ENCODE measurements at regions not wholly inside any gene's neighbourhood (a gene's known extent, or its start where the extent isn't known, plus 50 kb on each side); places are given as distances from the start of the nearest gene placed in this dataset.
"Not testable (repeated sequence)": the region's sequence is repeated elsewhere in the genome, so short reads cannot be mapped to it uniquely, and the experiment has no call there.

DNA sequence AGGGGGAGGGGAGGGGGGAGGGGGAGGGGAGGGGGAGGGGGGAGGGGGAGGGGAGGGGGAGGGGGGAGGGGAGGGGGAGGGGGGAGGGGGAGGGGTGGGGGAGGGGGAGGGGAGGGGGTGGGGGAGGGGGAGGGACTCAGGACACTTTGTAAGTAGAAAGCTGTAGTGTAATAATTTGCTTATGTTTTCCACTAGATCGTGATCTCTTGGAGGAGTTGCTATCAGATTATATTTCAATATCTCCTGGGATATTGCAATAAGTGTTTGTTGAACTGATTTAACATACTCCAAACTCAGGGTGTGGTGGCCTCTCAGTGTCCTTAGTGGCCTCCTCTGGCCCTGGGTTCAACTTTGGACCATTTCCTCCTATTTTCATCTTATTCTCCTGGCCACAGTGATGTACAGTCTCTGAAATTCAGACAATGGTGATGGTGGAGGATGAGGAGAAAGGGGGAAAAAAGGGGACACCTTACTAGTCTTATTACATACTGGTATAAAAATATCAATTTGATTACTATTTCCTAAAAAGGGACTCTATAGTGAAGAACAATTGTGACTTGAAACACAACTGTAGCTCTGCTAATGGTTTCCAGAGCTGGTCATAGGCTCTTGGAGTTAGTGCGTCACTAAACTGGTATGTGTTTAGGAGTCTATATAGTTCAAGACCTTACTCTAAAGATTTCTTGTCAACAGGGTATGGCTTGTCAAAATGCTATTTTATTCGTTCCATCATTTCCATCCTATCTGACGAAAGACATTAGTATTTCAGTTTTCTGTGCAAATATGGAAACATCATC, 89.6 kb downstream of the DDX1 start:
- FAIRE-seq (no peak), DNase-seq (ENCODE audit: low spot score) (no peak)

DNA sequence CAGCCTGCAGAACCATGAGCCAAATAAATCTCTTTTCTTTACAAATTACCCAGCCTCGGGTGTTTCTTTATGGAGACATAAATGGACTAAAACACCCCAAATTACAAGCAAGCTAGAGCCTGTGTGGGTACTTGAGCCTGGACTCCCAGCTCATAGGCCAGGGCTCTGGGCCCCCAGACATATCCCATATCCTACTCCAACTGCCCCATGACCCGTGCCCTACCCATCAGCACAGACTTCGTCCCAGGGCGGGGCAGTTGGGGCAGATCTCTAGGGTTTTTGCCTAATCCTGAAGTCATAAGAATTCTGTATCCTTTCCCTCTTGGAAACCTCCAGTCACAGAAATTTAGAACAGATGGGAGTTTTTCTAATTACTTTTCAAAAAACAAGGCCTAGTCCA, 90.7 kb downstream of the DDX1 start:
- DNase-seq (ENCODE audit: low spot score), result no peak
- FAIRE-seq, result no peak

DNA sequence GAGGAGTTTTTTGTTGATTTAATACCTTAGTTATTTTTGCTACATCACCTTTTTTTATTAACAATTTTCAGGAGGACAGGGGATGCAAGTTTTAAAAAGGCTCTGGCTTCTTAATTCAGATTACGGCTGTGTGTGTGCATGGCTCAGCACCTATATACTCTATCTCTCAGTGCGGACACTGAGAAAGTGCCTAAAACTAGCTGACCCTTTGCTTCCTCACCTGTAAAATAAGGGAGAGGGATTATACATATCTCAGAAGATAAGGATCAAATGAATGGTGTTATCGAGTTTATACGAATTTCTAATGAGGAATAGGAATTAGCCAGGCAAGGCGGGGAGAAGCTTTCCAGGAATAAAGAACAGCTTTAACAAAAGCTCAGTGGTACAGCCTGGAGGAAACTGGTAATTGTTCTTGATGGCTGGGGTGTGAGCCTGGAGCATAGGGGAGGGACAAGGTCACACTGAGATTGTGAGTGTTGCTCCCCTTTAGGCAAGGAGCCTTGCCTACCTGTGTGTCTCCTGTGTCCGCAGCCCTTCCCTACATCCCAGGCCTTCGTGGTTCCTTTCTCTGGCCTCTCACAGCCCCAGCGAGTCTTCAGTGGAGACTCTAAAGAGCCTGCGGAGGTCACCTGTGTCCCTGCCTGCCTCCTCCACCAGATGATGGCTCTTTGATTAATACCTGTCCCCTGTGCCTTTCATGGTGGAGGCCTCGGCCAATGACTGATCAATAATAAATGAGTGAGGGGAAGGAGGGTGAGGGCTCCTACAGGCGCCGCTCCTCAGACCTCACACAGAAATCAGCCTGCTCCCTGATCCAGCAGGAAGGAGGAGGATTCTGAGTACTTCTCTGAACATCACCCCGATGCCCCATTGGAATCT, 92.7 kb downstream of the DDX1 start:
- FAIRE-seq (no peak), DNase-seq (ENCODE audit: low spot score) (no peak)

DNA sequence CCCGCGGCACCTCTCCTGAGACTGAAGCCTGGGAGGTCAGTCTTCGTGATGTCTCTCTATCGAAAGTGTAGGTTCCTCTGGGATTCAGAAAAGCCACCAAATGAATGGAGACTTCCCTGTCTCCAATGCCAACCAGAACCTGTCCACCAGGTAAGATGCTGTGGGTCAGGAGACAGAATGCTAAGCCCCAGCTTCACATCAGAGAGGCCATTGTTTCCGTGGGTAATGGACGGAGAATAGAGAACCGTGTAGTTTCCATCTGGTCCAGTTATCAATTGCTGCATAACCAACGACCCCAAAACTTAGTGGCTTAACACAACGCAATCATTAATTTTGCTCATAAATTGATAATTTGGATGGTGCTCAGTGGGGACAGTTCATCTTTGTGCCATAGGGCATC, 93.5 kb downstream of the DDX1 start:
- no peak for DNase-seq (ENCODE audit: low spot score)
- FAIRE-seq, result no peak

DNA sequence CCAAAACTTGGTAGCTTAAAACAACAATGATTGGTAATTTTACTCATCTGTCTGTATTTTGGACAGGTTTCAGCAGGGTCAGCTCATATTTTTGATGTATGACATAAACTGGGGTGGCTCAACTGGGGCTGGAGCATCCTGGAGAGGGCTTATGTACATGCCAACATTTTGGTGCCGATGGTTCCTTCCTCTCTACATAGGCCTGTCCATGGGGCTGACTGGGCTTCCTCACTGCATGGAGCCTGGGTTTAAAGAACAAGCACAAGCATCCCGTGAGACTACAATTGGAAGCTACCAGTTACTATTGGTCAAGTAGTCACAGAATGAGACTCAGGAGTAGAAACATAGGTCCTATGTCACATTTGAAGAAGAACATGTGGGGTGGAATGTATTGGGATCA, 95.0 kb downstream of the DDX1 start:
- no peak for DNase-seq (ENCODE audit: low spot score)
- FAIRE-seq, result no peak

DNA sequence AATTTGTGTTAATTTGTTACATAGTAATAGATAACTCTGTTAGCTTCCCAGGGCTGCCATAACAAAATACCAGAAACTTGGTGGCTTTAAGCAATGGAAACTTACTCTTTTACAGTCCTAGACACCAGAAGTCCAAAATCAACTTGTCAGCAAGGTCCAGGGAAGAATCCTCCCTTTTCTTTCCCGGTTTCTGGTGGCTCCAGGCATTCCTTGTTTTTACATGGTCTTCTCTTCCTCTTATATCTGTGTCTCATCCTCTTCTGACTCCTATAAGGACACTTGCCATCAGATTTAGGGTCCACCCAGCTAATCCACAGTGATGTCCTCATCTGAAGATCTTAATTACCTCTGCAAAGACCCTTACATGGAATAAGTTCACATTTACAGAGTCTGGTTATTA, 95.6 kb downstream of the DDX1 start:
- FAIRE-seq (no peak), DNase-seq (ENCODE audit: low spot score) (no peak)

DNA sequence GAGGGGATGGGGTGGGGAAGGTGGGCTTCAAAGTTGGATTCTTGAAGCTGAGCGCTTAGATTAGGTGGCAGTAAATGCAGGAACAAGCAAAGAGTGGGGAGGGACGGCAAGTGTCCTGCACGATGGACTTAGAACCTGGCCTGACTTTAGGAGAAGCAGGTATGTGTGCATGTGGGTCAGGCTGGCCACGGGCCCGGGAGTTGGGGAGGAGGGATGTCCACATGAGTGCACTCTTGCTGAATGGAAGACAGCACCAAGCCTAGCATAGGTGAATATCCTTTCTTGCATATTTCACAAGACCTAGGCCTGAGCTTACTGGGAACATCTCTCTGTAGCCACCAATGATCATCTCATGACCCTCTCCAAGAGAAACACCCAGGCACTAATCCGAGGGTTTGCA, 96.1 kb downstream of the DDX1 start:
- DNase-seq (ENCODE audit: low spot score), result no peak
- no peak for FAIRE-seq

DNA sequence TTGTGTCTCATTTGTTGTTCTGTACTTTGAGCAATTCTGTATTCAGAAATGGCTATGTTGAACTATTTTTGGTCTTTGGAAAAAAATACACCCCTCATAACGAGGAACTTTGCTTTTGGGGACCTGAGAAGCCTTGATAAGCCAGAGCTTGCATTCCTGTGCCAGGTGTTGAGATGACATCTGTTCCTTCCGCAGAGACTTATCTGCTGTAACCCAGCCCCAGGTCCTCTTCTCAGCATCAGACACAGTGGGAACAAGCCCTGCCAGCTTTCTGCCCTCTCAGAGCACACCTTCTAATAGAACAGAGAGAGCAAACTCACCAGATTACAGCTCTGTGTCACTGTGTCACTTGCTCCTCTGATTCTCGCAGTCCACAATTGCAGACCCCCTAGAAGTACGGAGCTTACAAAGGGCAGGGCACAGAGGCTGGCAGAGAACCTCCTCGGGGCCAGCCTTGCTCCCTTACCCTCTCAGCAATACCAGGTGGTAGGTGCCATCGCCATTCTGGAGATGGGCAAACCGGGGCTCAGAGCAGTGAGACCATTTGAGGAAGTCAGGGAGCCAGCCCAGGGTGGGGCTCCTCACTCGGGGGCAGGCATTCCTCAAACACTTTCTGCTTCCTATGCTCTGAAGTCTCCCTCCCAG, 97.4 kb downstream of the DDX1 start:
- no peak for DNase-seq (ENCODE audit: low spot score)
- FAIRE-seq, result no peak

DNA sequence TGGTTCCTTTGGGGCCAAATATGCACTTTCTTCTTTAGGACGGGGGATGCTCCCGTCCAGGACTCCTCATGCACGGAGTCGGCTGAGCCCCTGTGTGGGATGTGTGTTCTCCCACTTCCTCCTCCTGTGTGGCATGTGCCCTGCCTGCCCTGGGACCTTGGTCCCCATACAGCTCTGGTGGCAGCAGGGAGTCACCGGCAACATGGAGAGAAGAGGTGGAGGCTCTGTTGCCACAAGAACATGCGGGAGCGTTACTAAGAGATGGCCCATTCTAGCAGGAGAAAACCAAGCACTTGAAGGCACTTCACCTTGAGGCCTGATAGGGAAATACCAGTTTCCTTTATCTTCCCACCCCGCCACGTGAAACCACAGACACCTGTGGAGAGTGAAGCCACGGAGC, 98.0 kb downstream of the DDX1 start:
- no peak for FAIRE-seq

DNA sequence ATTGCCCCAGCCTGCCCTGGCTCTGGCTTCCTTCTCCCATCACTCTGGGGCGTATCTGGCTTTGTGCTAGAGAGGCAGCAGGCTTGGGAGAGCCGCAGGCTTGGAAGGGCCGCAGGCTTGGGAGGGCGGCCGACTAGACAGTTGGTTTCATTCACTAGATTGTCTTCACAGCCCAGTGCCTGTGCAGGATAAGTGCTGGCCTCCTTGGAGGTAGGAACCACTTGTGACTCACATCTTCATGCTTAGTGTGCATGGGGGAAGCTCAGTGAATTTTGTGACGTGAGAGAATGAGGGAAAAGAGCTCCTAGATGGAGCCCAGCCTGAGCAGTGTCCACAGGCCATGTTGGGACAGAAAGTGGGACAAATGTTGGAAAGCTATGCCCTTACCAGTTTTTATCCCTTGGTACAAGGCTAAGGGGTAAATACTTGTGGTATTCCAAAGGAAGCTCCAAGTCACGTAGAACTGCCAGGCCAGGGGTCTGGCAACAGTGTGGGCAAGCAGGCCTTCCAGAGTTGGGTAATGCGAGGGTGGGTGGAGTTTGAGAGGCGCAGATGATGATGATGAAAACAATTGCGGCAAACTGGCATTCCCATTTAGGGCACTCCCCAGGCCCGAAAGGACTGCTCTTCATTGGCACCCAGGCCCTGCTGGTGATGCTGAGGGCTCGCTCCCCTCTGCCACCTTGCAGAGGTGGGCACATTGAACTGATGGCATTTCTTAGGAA, 100.1 kb downstream of the DDX1 start:
- FAIRE-seq, result no peak
- DNase-seq (ENCODE audit: low spot score), result peak; percentile 26

More for the DNA sequence above, 98.0 kb downstream of the DDX1 start:
- no peak for DNase-seq (ENCODE audit: low spot score)

DNA sequence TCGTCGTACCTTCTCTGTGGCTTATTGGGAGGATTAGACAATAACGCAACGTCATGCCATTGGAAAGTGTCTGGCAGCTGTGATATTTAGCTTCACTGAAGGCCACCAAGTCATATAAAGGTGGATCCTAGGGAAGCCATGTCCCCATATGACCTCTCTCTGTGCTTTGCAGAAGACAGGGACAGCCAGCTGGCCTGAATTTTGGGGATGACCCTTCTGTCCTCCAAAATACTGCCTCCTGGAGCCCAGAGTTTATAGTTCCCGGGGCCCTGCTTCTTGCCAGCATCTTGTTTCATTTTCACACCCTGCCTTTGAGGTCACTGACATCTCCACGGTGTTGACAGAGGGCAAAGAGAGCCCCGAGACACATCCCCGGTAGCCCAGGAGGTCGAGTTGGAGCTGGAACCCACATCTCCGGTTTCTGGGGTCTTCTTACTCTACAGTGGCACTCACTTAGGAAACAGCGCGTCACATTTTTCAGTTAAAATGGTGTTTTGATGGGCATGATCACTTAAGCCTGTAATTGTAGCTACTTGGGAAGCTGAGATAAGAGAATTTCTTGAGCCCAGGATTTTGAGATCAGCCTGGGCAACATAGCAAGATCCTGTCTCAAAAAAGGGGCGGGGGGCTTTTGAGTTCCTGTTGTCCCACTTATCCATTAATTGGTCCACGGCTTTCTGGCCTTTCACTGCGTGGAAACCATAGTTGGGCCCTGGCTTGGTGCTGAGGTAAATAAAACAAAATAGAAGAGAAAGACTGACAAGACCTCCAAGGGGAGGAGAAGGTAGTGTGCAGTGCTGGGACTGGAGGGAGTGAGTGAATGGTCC, 101.1 kb downstream of the DDX1 start:
- FAIRE-seq (no peak), DNase-seq (ENCODE audit: low spot score) (no peak)

DNA sequence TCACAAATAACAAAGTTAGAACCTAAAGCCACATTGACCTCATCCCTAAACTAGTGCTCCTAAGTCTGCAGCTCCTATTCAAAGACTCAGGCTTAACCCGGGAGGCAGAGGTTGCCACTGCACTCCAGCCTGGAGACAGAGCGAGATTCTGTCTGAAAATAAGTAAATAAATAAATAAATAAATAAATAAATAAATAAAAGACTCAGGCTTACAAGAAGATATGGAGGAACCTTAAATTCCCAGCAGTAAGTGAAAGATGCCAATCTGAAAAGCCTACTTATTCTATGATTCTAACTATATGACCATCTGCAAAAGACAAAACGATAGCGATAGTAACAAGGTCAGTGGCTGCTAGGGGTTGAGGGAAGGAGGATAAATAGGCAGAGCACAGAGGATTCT, 101.7 kb downstream of the DDX1 start:
- FAIRE-seq, result no peak

DNA sequence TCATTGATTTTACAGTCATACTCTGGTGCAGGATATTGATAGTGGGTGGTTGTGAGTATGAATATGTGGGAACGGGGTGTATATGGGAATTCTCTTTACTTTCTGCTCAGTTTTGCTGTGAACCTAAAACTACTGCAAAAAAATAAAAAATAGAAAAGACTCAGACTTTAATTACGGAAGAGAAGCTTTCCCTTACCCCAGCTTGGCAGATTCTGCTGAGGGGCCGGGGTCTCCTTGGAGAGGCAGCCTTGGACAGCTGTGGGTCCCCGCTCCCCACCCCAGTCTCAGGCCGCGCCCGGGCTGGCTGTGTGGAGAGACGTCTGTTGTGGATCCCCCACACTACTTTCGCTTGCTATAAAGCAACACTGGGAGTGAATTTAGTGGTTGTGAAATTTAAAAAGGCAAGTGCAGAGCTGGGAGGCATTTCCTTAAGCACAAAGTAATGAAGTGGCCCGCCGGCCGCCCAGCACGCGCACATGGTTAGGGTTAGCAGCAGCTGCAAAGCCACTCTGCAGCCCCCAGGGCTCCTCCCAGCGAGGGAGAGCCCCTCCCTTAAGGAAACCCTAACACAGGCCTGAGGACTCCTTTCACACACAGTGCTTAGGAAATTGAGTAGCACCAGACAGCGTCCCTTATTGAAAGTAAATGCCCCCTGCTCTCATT, 102.4 kb downstream of the DDX1 start:
- DNase-seq (ENCODE audit: low spot score), result no peak

More for the DNA sequence above, 101.7 kb downstream of the DDX1 start:
- no peak for DNase-seq (ENCODE audit: low spot score)

DNA sequence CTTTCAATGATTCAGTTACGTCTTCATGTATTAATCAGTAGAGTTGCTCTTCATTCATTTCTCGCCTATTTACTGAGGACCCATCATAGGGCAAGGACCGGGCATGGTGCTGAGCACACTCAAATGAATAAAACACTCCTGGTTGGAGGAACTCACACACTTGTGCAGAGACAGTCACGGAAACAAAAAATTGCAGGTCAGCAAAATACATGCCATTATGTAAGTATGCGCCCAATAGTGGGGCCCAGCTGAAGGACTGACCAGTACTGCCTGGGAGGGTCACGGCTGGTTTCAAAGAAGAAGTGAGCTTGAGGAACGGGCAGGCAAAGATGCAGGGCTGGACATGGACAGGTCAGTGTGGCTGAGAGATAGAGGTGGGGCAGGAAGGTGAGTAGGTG, 102.9 kb downstream of the DDX1 start:
- DNase-seq (ENCODE audit: low spot score), result no peak
- no peak for FAIRE-seq

More for the DNA sequence above, 102.4 kb downstream of the DDX1 start:
- FAIRE-seq, result no peak

DNA sequence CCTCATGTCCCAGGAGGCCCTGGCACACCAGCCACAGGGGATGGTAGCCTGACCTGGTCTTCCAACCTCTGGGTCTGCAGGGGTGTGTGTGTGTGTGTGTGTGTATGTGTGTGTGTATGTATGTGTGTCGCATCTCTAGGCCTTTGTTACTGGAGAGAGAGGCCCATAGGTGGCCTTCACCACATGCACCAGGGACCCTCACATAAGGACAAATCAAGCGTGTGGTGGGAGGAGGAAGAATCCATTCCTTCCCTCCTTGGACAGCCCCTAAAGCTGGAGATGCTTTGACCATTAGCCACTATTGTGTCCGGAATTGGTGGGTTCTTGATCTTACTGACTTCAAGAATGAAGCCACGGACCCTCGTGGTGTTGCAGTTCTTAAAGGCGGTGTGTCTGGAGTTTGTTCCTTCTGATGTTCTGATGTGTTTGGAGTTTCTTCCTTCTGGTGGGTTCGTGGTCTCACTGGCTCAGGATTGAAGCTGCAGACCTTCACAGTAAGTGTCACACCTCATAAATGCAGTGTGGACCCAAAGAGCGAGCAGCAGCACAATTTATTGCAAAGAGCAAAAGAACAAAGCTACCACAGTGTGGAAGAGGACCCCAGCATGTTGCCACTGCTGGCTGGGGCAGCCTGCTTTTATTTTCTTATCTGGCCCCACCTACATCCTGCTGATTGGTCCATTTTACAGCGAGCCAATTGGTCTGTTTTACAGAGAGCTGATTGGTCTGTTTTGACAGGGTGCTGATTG, 104.1 kb downstream of the DDX1 start:
- FAIRE-seq (no peak), DNase-seq (ENCODE audit: low spot score) (no peak)

DNA sequence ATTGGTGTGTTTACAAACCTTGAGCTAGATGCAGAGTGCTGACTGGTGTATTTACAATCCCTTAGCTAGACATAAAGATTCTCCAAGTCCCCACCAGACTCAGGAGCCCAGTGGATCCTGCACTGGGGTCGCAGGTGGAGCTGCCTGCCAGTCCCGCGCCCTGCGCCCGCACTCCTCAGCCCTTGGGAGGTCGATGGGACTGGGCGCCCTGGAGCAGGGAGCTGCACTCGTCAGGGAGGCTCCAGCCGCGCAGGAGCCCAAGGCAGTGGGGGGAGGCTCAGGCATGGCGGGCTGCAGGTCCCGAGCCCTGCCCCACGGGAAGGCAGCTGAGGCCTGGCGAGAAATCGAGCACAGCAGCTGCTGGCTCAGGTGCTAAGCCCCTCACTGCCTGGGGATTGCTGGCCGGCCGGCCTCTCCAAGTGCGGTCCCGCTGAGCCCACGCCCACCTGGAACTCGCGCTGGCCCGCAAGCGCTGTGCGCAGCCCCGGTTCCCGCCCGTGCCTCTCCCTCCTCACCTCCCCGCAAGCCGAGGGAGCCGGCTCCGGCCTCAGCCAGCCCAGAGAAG, 105.0 kb downstream of the DDX1 start:
- FAIRE-seq, result not testable (repeated sequence)

DNA sequence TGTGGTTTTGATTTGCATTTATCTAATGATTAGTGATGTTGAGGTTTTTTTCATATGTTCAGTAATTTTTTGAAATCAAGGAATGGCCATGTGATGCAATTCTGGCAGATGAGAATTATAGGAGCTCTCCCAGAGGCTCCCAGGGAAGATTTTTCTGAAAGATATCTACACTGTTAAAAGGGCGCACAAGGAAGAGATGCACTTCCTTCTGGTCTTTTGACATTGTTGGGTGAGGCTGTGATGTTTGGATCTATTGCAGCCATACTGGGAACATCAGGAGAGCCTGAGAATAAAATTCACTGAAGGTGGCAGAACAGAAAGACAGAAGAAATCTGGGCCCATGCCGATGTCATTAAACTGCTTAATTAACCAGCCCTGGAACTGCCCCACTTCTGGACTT, 108.5 kb downstream of the DDX1 start:
- no peak for DNase-seq (ENCODE audit: low spot score)
- FAIRE-seq, result no peak

More for the DNA sequence above, 105.0 kb downstream of the DDX1 start:
- not testable (repeated sequence) for DNase-seq (ENCODE audit: low spot score)

DNA sequence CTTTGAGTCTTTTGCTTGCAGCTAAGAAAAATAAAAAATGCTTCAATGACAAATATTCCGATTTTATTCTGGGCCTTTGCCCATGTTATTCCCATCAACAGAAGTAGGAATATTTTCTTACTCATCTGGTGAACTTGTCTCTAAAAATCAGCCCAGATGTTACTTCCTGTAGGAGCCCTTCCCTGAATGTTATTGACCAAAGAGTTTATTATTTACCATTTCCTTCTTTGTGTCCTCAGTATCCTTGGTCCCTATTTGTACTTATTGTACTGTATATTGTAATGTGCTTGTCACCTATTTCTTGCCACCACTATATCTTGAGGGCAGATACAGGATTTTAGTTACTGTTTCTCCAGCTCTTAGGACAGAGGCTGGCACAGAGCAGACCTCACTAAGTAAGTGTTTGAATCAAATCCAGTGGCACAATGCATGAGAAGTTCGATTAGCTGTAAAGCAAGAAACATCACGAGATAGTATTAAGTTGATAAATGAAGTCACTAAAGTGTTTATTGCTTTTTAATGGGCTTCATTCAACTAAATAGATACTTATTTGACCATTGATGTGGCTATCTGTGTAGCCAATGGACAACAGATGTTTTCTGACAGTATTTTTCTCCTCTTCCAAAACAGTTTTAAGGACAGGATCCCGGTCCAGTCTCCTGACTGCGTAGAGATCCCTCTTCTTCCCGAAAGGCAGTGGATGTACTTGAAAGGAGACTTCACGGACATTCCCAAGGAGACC, 109.1 kb downstream of the DDX1 start:
- FAIRE-seq (no peak), DNase-seq (ENCODE audit: low spot score) (no peak)
